Activated CD8-positive, alpha-beta T cell treated with anti-CD3 and anti-CD28 coated beads for 36 hours (primary cell): ENCODE measurements at regions not wholly inside any gene's neighbourhood (a gene's known extent, or its start where the extent isn't known, plus 50 kb on each side); places are given as distances from the start of the nearest gene placed in this dataset.
"Not testable (repeated sequence)": the region's sequence is repeated elsewhere in the genome, so short reads cannot be mapped to it uniquely, and the experiment has no call there.

Source experiments
- ATAC-seq: fragments of 200-7000 bp; cut with Tn5 transposase; one replicate; pipeline ENCODE4 v1.10.0; 2021; ENCODE audit warnings: mild to moderate bottlenecking, moderate library complexity
- CTCF ChIA-PET: fragments of 350-600 bp; sonication (Branson Sonifier 250); formaldehyde crosslinking; loops from one replicate; lab custom pipeline; 2021; ENCODE audit warnings: antibody characterized with exemption; lab: Charles Lee
- POLR2A ChIA-PET: fragments of 350-600 bp; sonication (Branson Sonifier 250); formaldehyde crosslinking; loops from one replicate; lab custom pipeline; 2021; ENCODE audit warnings: antibody characterized with exemption; lab: Charles Lee
- DNase-seq: peaks from one replicate; pipeline ENCODE4 v3.0.0-alpha.2; 2020
- H3K27ac Mint-ChIP-seq: one replicate; pipeline ENCODE4 v1.8.0; 2021; ENCODE audit warnings: mild to moderate bottlenecking, mixed read lengths
- H3K27me3 Mint-ChIP-seq: one replicate; pipeline ENCODE4 v1.8.0; 2021; ENCODE audit warnings: mixed read lengths
- H3K36me3 Mint-ChIP-seq: one replicate; pipeline ENCODE4 v1.8.0; 2021; ENCODE audit warnings: low read depth, mixed read lengths
- H3K4me1 Mint-ChIP-seq: one replicate; pipeline ENCODE4 v1.8.0; 2021; ENCODE audit warnings: low read depth, mixed read lengths
- H3K4me3 Mint-ChIP-seq: one replicate; pipeline ENCODE4 v1.8.0; 2021; ENCODE audit warnings: mild to moderate bottlenecking, moderate library complexity, mixed read lengths
- H3K9me3 Mint-ChIP-seq: one replicate; pipeline ENCODE4 v1.8.0; 2021; ENCODE audit warnings: mixed read lengths
- CTCF ChIP-seq: fragments of 200-600 bp; IDR thresholded peaks from one replicate; pipeline ENCODE4 v1.8.0; 2022; ENCODE audit warnings: antibody characterized with exemption, mild to moderate bottlenecking
- intact Hi-C: fragments of 100-400 bp; cut with micrococcal nuclease; formaldehyde crosslinking; loops from one replicate; pipeline ENCODE4 v1.10.0; 2022

GRCh38 chr20:12130781-12131180 lies 213.1 kb downstream of the BTBD3 start:
- Mint-ChIP-seq H3K9me3 (peaks cover 2% of the 10 kb centered on the region), H3K27ac (no peak overlapping the region), H3K36me3 (no peaks in the 10 kb centered on the region), H3K27me3 (no peaks in the 10 kb centered on the region), H3K4me3 (no peak overlapping the region), H3K4me1 (no peaks in the 10 kb centered on the region)
- POLR2A ChIA-PET = no interaction called here
- CTCF ChIA-PET = no interaction called here
- TF ChIP-seq CTCF = no peak
- DNase-seq (no peak), ATAC-seq (no peak)
- intact Hi-C loops = no loop called here

- no peak for TF ChIP-seq CTCF
- Mint-ChIP-seq H3K9me3 (peaks cover 3% of the 10 kb centered on the region), H3K4me3 (no peak overlapping the region), H3K4me1 (no peaks in the 10 kb centered on the region), H3K36me3 (no peaks in the 10 kb centered on the region), H3K27ac (no peak overlapping the region), H3K27me3 (no peaks in the 10 kb centered on the region)
- ChIA-PET CTCF (no interaction called here), POLR2A (no interaction called here)
- no peak for ATAC-seq
- intact Hi-C loops = no loop called here
- no peak for DNase-seq
Observed at GRCh38 chr20:12133553-12133952, 215.9 kb downstream of the BTBD3 start.

- intact Hi-C loops, CTCF ChIA-PET, H3K27ac Mint-ChIP-seq, ATAC-seq, H3K36me3 Mint-ChIP-seq, H3K9me3 Mint-ChIP-seq, POLR2A ChIA-PET, H3K27me3 Mint-ChIP-seq, DNase-seq, H3K4me1 Mint-ChIP-seq, H3K4me3 Mint-ChIP-seq: not testable (repeated sequence)
Observed at GRCh38 chr20:12145951-12146350, 228.3 kb downstream of the BTBD3 start.

- Mint-ChIP-seq H3K27ac (no peak overlapping the region), H3K36me3 (no peaks in the 10 kb centered on the region), H3K9me3 (no peaks in the 10 kb centered on the region), H3K27me3 (no peaks in the 10 kb centered on the region), H3K4me1 (no peaks in the 10 kb centered on the region), H3K4me3 (no peak overlapping the region)
- TF ChIP-seq CTCF = no peak
- ATAC-seq (no peak), DNase-seq (no peak)
- CTCF ChIA-PET = no interaction called here
- intact Hi-C loops = no loop called here
- POLR2A ChIA-PET = no interaction called here
Observed at GRCh38 chr20:12152996-12153395, 235.3 kb downstream of the BTBD3 start.

- CTCF ChIA-PET = no interaction called here
- H3K9me3 Mint-ChIP-seq = no peaks in the 10 kb centered on the region
- H3K36me3 Mint-ChIP-seq = no peaks in the 10 kb centered on the region
- H3K4me3 Mint-ChIP-seq = no peak overlapping the region
- intact Hi-C loops = no loop called here
- no peak for ATAC-seq
- H3K27ac Mint-ChIP-seq = no peak overlapping the region
- no peaks in the 10 kb centered on the region for H3K27me3 Mint-ChIP-seq
- POLR2A ChIA-PET = no interaction called here
- no peak for DNase-seq
- TF ChIP-seq CTCF = no peak
- H3K4me1 Mint-ChIP-seq = no peaks in the 10 kb centered on the region
Observed at GRCh38 chr20:12153628-12154027, 235.9 kb downstream of the BTBD3 start.

- CTCF ChIA-PET = no interaction called here
- intact Hi-C loops = no loop called here
- Mint-ChIP-seq H3K9me3 (peaks cover 2% of the 10 kb centered on the region), H3K27me3 (no peaks in the 10 kb centered on the region), H3K4me3 (no peak overlapping the region), H3K27ac (no peak overlapping the region), H3K4me1 (no peaks in the 10 kb centered on the region), H3K36me3 (no peaks in the 10 kb centered on the region)
- ATAC-seq (no peak), DNase-seq (no peak)
- no peak for TF ChIP-seq CTCF
- POLR2A ChIA-PET = no interaction called here
Observed at GRCh38 chr20:12156252-12156651, 238.6 kb downstream of the BTBD3 start.
